Upper lobe of left lung (tissue), 6 donors: ENCODE measurements at regions not wholly inside any gene's neighbourhood (a gene's known extent, or its start where the extent isn't known, plus 50 kb on each side); places are given as distances from the start of the nearest gene placed in this dataset.

Source experiments
- ATAC-seq, 2 donors: fragments of 200-7000 bp; cut with Tn5 transposase; one replicate each; pipeline ENCODE4 v1.9.1; 2022; ENCODE audit warnings: mild to moderate bottlenecking in 2 of 2, moderate library complexity in 2 of 2; ENCODE audit not compliant: low FRiP score in 2 of 2
- DNase-seq, 2 donors: peaks; one replicate each; pipeline ENCODE4 v3.0.0-alpha.2; 2019 to 2020
- H3K27ac ChIP-seq, 4 donors: fragments of 200-600 bp; sonication (generic); one replicate each; pipeline ENCODE4 v1.5.1; 2016 to 2019
- H3K27me3 ChIP-seq, 4 donors: fragments of 200-600 bp; sonication (generic); one replicate each; pipeline ENCODE4 v1.5.1; 2017 to 2019
- H3K36me3 ChIP-seq, 4 donors: fragments of 200-600 bp; sonication (generic); one replicate each; pipeline ENCODE4 v1.5.1; 2016 to 2019
- H3K4me1 ChIP-seq, 4 donors: fragments of 200-600 bp; sonication (generic); one replicate each; pipeline ENCODE4 v1.5.1; 2018 to 2019
- H3K4me3 ChIP-seq, 4 donors: fragments of 200-600 bp; sonication (generic); one replicate each; pipeline ENCODE4 v1.5.1; 2017 to 2019; ENCODE audit warnings: mild to moderate bottlenecking in 2 of 4, moderate library complexity in 1 of 4
- H3K9me3 ChIP-seq, 4 donors: fragments of 200-600 bp; sonication (generic); one replicate each; pipeline ENCODE4 v1.5.1; 2018 to 2019
- CTCF ChIP-seq, 6 experiments: fragments of 450-650 bp in 4 of 6; fragments of 200-600 bp in 2 of 6; sonication (generic) in 2 of 6; IDR thresholded peaks; one replicate each; pipeline ENCODE4 v1.5.1; 2016 to 2019; ENCODE audit warnings: antibody characterized with exemption in 6 of 6
- EP300 ChIP-seq, 4 donors: sonication (generic); formaldehyde crosslinking; IDR thresholded peaks; one replicate each; pipeline ENCODE4 v1.5.1; 2017; ENCODE audit warnings: antibody characterized with exemption in 4 of 4, control low read depth in 2 of 4
- POLR2A ChIP-seq, 4 donors: fragments of 450-650 bp; IDR thresholded peaks; one replicate each; pipeline ENCODE4 v1.5.1; 2016 to 2017; ENCODE audit warnings: antibody characterized with exemption in 4 of 4, mild to moderate bottlenecking in 2 of 4
- POLR2AphosphoS5 ChIP-seq, 2 donors: sonication (generic); formaldehyde crosslinking; IDR thresholded peaks; one replicate each; pipeline ENCODE4 v1.5.1; 2017; ENCODE audit warnings: antibody characterized with exemption in 2 of 2
- WGBS, 2 donors: methylation state at CpG; one replicate each; pipeline ENCODE4 v1.1.5; 2017 to 2018; 5-methylcytosine and 5-hydroxymethylcytosine counted together
- donor health status: DM: no; HTN: no; CAD: no; lungs with moderate emphysema.
- donor health status: DM: no; HTN: yes; CAD: no; lungs with severe emphysema.

- no peak for TF ChIP-seq EP300 (IDR thresholded peaks at IDR 0.05)
- TF ChIP-seq POLR2AphosphoS5 (IDR thresholded peaks at IDR 0.05): no peak
- no peak for ATAC-seq
- no peaks in the 10 kb centered on the region for H3K27me3 ChIP-seq
- no peak overlapping the region for H3K27ac ChIP-seq
- H3K4me3 ChIP-seq: no peak overlapping the region
- H3K36me3 ChIP-seq: no peaks in the 10 kb centered on the region
- 57 to 63% methylated on average over 1 of the region's 1 CpG for WGBS, 2 donors
- H3K4me1 ChIP-seq: no peaks in the 10 kb centered on the region
- H3K9me3 ChIP-seq: no peaks in the 10 kb centered on the region
- DNase-seq: no peak
Observed at GRCh38 chr7:83851551-83851950, 202.6 kb upstream of the SEMA3E start.

GRCh38 chr7:83850941-83851340 is 202.0 kb upstream of the SEMA3E start:
- Histone ChIP-seq H3K27me3 (no peaks in the 10 kb centered on the region), H3K4me1 (no peaks in the 10 kb centered on the region), H3K27ac (no peak overlapping the region), H3K4me3 (no peak overlapping the region), H3K9me3 (no peaks in the 10 kb centered on the region), H3K36me3 (no peaks in the 10 kb centered on the region)
- no peak for TF ChIP-seq CTCF (IDR thresholded peaks at IDR 0.05)
- TF ChIP-seq EP300 (IDR thresholded peaks at IDR 0.05): no peak
- TF ChIP-seq POLR2AphosphoS5 (IDR thresholded peaks at IDR 0.05): no peak
- no peak for TF ChIP-seq POLR2A (IDR thresholded peaks at IDR 0.05)
- ATAC-seq: no peak
- no peak for DNase-seq

GRCh38 chr7:83850125-83850524 is 201.2 kb upstream of the SEMA3E start:
- Histone ChIP-seq H3K4me3 (no peak overlapping the region), H3K27ac (no peak overlapping the region), H3K36me3 (no peaks in the 10 kb centered on the region), H3K9me3 (no peaks in the 10 kb centered on the region), H3K4me1 (no peaks in the 10 kb centered on the region), H3K27me3 (no peaks in the 10 kb centered on the region)
- ATAC-seq (no peak), DNase-seq (no peak)
- TF ChIP-seq POLR2A (IDR thresholded peaks at IDR 0.05) (no peak), POLR2AphosphoS5 (IDR thresholded peaks at IDR 0.05) (no peak), EP300 (IDR thresholded peaks at IDR 0.05) (no peak)
- 83 to 89% methylated on average over 3 of the region's 3 CpGs for WGBS, 2 donors

GRCh38 chr7:83849131-83849530 is 200.2 kb upstream of the SEMA3E start:
- H3K27ac ChIP-seq: no peak overlapping the region
- TF ChIP-seq EP300 (IDR thresholded peaks at IDR 0.05) (no peak), POLR2AphosphoS5 (IDR thresholded peaks at IDR 0.05) (no peak), POLR2A (IDR thresholded peaks at IDR 0.05) (no peak), CTCF (IDR thresholded peaks at IDR 0.05) (no peak)
- no peaks in the 10 kb centered on the region for H3K27me3 ChIP-seq
- H3K4me1 ChIP-seq: no peaks in the 10 kb centered on the region
- no peaks in the 10 kb centered on the region for H3K9me3 ChIP-seq
- H3K36me3 ChIP-seq: no peaks in the 10 kb centered on the region
- H3K4me3 ChIP-seq: no peak overlapping the region
- WGBS, 2 donors: 70 to 73% methylated on average over 3 of the region's 3 CpGs
- DNase-seq: no peak
- ATAC-seq: no peak

- H3K27me3 ChIP-seq: no peaks in the 10 kb centered on the region
- no peak overlapping the region for H3K4me3 ChIP-seq
- TF ChIP-seq POLR2A (IDR thresholded peaks at IDR 0.05) (no peak), EP300 (IDR thresholded peaks at IDR 0.05) (no peak), POLR2AphosphoS5 (IDR thresholded peaks at IDR 0.05) (no peak), CTCF (IDR thresholded peaks at IDR 0.05) (no peak)
- H3K4me1 ChIP-seq: no peaks in the 10 kb centered on the region
- ATAC-seq (no peak), DNase-seq (no peak)
- H3K36me3 ChIP-seq: no peaks in the 10 kb centered on the region
- WGBS, 2 donors: 91 to 92% methylated on average over 6 of the region's 6 CpGs
- H3K27ac ChIP-seq: no peak overlapping the region
- no peaks in the 10 kb centered on the region for H3K9me3 ChIP-seq
Observed at GRCh38 chr7:83842894-83843293, 194.0 kb upstream of the SEMA3E start.

- WGBS, 2 donors: 68 to 69% methylated on average over 1 of the region's 1 CpG
- Histone ChIP-seq H3K36me3 (no peaks in the 10 kb centered on the region), H3K4me1 (no peaks in the 10 kb centered on the region), H3K27ac (no peak overlapping the region), H3K4me3 (no peak overlapping the region), H3K9me3 (no peaks in the 10 kb centered on the region), H3K27me3 (no peaks in the 10 kb centered on the region)
- ATAC-seq: no peak
- no peak for DNase-seq
- no peak for TF ChIP-seq CTCF (IDR thresholded peaks at IDR 0.05)
- no peak for TF ChIP-seq POLR2A (IDR thresholded peaks at IDR 0.05)
- no peak for TF ChIP-seq POLR2AphosphoS5 (IDR thresholded peaks at IDR 0.05)
- TF ChIP-seq EP300 (IDR thresholded peaks at IDR 0.05): no peak
Observed at GRCh38 chr7:83837683-83838082, 188.7 kb upstream of the SEMA3E start.
